HFFc6 (cell line): ENCODE measurements at regions not wholly inside any gene's neighbourhood (a gene's known extent, or its start where the extent isn't known, plus 50 kb on each side); places are given as distances from the start of the nearest gene placed in this dataset.
"Not testable (repeated sequence)": the region's sequence is repeated elsewhere in the genome, so short reads cannot be mapped to it uniquely, and the experiment has no call there.

Source experiments
- DNase-seq: peaks from one replicate; pipeline ENCODE4 v3.0.0-alpha.2; 2018
- H3K27ac Mint-ChIP-seq: 2 replicates; pipeline ENCODE4 v1.8.0; 2020; ENCODE audit warnings: mild to moderate bottlenecking, mixed read lengths
- H3K27me3 Mint-ChIP-seq: 2 replicates; pipeline ENCODE4 v1.8.0; 2021; ENCODE audit warnings: mild to moderate bottlenecking, moderate library complexity, mixed read lengths; ENCODE audit not compliant: insufficient read depth
- H3K36me3 Mint-ChIP-seq: 2 replicates; pipeline ENCODE4 v1.8.0; 2021; ENCODE audit warnings: low read depth, mixed read lengths
- H3K4me1 Mint-ChIP-seq: 2 replicates; pipeline ENCODE4 v1.8.0; 2020; ENCODE audit warnings: low read depth, mixed read lengths
- H3K4me3 Mint-ChIP-seq: 2 replicates; pipeline ENCODE4 v1.8.0; 2020; ENCODE audit warnings: mild to moderate bottlenecking, moderate library complexity, mixed read lengths
- H3K9me3 Mint-ChIP-seq: 2 replicates; pipeline ENCODE4 v1.8.0; 2020; ENCODE audit warnings: mild to moderate bottlenecking, mixed read lengths
- TF ChIP-seq, protein P1 (sequence below): fragments of 200-600 bp; sonication (generic); IDR thresholded peaks from 2 replicates; pipeline ENCODE4 v1.5.0; 2021; ENCODE audit warnings: antibody characterized with exemption, mild to moderate bottlenecking

DNA sequence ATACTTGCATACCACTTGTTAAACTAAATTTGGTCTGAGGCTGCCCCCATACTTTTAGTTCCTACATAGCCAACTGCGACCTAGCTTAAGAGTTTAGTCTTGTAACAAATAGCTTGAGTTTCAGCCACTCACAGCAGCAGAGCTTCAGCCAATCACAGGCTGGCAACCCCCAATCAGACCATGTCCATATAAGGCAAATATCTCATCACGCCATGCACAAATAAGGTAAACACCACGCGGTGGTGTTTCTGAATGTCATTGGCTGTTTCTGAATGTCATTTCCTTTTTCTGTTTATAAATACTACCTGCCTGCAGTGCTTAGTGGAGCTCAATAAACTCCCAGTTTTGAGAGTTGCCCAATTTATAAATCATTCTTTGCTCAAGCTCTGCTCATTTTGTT lies 143.1 kb upstream of the MAD2L1 start:
- H3K27me3 Mint-ChIP-seq = no peaks in the 10 kb centered on the region; the same call in 1 of the 2 replicates
- H3K4me3 Mint-ChIP-seq = no peak overlapping the region
- TF ChIP-seq, protein P1, sequence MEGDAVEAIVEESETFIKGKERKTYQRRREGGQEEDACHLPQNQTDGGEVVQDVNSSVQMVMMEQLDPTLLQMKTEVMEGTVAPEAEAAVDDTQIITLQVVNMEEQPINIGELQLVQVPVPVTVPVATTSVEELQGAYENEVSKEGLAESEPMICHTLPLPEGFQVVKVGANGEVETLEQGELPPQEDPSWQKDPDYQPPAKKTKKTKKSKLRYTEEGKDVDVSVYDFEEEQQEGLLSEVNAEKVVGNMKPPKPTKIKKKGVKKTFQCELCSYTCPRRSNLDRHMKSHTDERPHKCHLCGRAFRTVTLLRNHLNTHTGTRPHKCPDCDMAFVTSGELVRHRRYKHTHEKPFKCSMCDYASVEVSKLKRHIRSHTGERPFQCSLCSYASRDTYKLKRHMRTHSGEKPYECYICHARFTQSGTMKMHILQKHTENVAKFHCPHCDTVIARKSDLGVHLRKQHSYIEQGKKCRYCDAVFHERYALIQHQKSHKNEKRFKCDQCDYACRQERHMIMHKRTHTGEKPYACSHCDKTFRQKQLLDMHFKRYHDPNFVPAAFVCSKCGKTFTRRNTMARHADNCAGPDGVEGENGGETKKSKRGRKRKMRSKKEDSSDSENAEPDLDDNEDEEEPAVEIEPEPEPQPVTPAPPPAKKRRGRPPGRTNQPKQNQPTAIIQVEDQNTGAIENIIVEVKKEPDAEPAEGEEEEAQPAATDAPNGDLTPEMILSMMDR = no peak
- H3K9me3 Mint-ChIP-seq = peaks cover 10% of the 10 kb centered on the region
- H3K27ac Mint-ChIP-seq = no peak overlapping the region
- DNase-seq = no peak
- H3K4me1 Mint-ChIP-seq = no peaks in the 10 kb centered on the region
- no peaks in the 10 kb centered on the region for H3K36me3 Mint-ChIP-seq

DNA sequence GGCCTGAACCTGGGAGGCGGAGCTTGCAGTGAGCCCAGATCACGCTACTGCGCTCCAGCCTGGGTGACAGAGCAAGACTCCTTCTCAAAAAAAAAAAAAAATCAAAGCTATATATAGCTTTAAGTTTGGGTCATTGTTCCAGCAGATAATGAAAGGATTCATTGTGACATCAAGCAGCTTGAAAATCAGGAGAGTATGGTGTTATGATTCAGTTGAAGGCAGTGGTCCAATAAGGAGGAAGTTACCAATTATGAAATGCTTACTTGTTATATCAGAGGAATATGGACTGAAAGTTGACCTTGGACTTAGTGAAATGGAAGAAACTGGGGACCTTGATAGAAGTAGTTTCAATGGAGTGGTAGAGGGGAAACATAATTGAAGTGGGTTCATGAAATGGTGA lies 140.4 kb upstream of the MAD2L1 start:
- no peaks in the 10 kb centered on the region for H3K36me3 Mint-ChIP-seq
- no peak overlapping the region for H3K27ac Mint-ChIP-seq
- no peak for DNase-seq
- H3K4me1 Mint-ChIP-seq = no peaks in the 10 kb centered on the region
- no peak overlapping the region for H3K4me3 Mint-ChIP-seq
- no peaks in the 10 kb centered on the region; the same call in 1 of the 2 replicates for H3K27me3 Mint-ChIP-seq
- TF ChIP-seq, protein P1 = no peak
- peaks cover 13% of the 10 kb centered on the region for H3K9me3 Mint-ChIP-seq

DNA sequence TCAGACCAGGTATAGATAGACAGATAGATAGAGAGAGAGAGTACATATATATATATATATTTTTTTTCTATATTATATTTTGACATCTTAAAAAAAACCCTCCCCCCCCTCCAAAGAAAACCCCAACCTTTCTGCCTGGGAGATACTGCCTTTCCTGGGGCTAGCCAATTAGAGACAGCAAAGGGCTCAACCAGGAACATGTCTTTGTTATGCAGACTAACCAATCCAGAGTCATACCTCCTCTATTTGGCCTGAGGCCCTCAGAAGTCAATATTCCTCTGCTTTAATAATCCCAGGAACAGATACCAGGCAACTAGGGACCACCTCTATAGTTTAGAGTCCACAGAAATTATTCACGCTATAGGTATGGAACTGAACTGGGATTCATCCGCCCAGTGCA lies 135.6 kb upstream of the MAD2L1 start:
- DNase-seq = no peak
- H3K4me1 Mint-ChIP-seq = no peaks in the 10 kb centered on the region
- TF ChIP-seq, protein P1 = no peak
- no peaks in the 10 kb centered on the region for H3K36me3 Mint-ChIP-seq
- no peak overlapping the region for H3K27ac Mint-ChIP-seq
- no peaks in the 10 kb centered on the region; the same call in 1 of the 2 replicates for H3K27me3 Mint-ChIP-seq
- peaks cover 14% of the 10 kb centered on the region for H3K9me3 Mint-ChIP-seq
- no peak overlapping the region for H3K4me3 Mint-ChIP-seq

DNA sequence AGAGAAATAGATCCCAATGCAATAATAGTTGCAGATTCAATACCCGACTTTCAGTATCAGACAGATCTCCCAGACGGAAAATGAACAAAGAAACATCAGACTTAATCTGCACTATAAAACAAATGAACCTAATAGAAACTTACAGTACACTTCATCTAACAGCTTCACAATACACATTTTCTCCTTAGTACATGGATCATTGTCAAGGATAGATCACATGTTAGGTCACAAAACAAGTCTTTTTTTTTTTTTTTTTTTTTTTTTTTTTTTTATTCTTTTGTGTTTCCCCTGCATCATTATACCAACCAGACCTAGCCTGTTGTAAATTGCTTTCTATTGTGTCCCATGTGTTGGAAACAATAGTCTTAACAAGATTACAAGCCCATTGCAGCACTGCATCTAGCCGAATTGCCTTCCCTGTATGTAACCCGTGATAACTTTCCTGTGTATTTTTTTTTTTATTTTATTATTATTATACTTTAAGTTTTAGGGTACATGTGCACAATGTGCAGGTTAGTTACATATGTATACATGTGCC lies 134.0 kb upstream of the MAD2L1 start:
- not testable (repeated sequence) for H3K4me1 Mint-ChIP-seq, H3K4me3 Mint-ChIP-seq, H3K27me3 Mint-ChIP-seq, H3K36me3 Mint-ChIP-seq, H3K27ac Mint-ChIP-seq, DNase-seq
- peaks cover 17% of the 10 kb centered on the region for H3K9me3 Mint-ChIP-seq

DNA sequence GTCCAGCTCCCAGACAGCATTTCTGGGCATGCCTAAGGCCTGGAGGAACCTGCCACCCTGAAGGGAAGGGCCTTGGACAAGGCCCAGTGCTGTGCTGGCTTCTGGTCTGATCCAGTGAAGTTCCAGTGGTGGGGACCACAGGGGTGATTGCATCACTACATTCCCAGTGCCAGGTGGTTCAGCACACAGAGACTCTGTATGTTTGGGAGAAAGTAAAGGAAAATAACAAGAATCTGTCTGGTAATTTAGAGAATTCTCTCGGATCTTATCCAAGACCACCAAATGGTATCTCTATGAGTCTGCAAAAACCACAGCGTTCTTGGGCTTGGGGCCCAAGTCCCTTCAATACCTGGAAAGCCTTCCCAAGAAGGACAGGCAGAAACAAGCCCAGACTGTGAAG lies 131.8 kb upstream of the MAD2L1 start:
- H3K36me3 Mint-ChIP-seq = no peaks in the 10 kb centered on the region
- peaks cover 18% of the 10 kb centered on the region for H3K9me3 Mint-ChIP-seq
- TF ChIP-seq, protein P1 = no peak
- no peaks in the 10 kb centered on the region for H3K4me1 Mint-ChIP-seq
- H3K4me3 Mint-ChIP-seq = no peak overlapping the region
- H3K27me3 Mint-ChIP-seq = no peaks in the 10 kb centered on the region
- no peak overlapping the region for H3K27ac Mint-ChIP-seq
- DNase-seq = no peak

DNA sequence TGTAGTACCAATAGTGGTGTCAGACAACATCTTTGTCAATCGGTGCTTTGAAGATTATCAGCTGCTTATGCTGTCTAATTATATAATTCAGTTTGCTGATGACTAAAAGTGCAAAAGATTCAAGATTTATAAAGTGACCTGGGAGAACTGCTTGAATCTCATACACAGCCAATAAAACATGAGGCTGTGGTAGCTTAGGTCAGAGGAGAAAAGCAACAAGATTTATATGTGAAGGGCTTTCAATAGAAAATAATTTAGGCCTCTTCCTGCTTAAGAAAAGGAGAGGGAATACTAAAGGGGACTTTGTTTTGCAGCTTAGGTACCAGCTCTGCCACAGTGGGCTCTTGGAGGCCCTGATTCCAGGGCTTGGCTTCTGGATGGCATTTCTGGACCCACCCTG lies 111.0 kb upstream of the MAD2L1 start:
- Mint-ChIP-seq H3K4me3 (no peak overlapping the region), H3K36me3 (no peaks in the 10 kb centered on the region), H3K4me1 (no peaks in the 10 kb centered on the region), H3K27me3 (no peaks in the 10 kb centered on the region; the same call in 1 of the 2 replicates), H3K9me3 (peaks cover 6% of the 10 kb centered on the region), H3K27ac (no peak overlapping the region)
- DNase-seq = no peak
- TF ChIP-seq, protein P1 = no peak
